ACC112 (cell line): ENCODE measurements at regions not wholly inside any gene's neighbourhood (a gene's known extent, or its start where the extent isn't known, plus 50 kb on each side); places are given as distances from the start of the nearest gene placed in this dataset.

Experiments
- H2AFZ ChIP-seq: fragments of 200-600 bp; sonication (generic); one replicate; pipeline ENCODE4 v1.6.0; 2017; ENCODE audit warnings: antibody characterized with exemption, low read length; ENCODE audit not compliant: unreplicated experiment
- H3K27ac ChIP-seq: fragments of 200-600 bp; sonication (generic); 2 replicates; pipeline ENCODE4 v1.5.1; 2014; ENCODE audit warnings: low read depth, mild to moderate bottlenecking, antibody characterized with exemption, low read length, moderate library complexity
- H3K27me3 ChIP-seq: fragments of 200-600 bp; sonication (generic); 2 replicates; pipeline ENCODE4 v1.6.1; 2014; ENCODE audit warnings: mild to moderate bottlenecking, antibody characterized with exemption, low read length, moderate library complexity, mixed read lengths; ENCODE audit not compliant: insufficient read depth
- H3K36me3 ChIP-seq: fragments of 200-600 bp; sonication (generic); 2 replicates; pipeline ENCODE4 v1.6.1; 2016; ENCODE audit warnings: mild to moderate bottlenecking, antibody characterized with exemption, low read length, moderate library complexity, mixed read lengths; ENCODE audit not compliant: insufficient read depth
- H3K4me1 ChIP-seq: fragments of 200-600 bp; sonication (generic); one replicate; pipeline ENCODE4 v1.6.1; 2016; ENCODE audit warnings: low read length, mixed read lengths; ENCODE audit not compliant: insufficient read depth, unreplicated experiment, control insufficient read depth
- H3K4me3 ChIP-seq: fragments of 200-600 bp; sonication (generic); 2 replicates; pipeline ENCODE4 v1.5.1; 2014; ENCODE audit warnings: mild to moderate bottlenecking, low read depth, low read length
- H3K79me2 ChIP-seq: fragments of 200-600 bp; sonication (generic); one replicate; pipeline ENCODE4 v1.6.0; 2016; ENCODE audit warnings: low read length; ENCODE audit not compliant: control insufficient read depth, unreplicated experiment, insufficient read depth

DNA sequence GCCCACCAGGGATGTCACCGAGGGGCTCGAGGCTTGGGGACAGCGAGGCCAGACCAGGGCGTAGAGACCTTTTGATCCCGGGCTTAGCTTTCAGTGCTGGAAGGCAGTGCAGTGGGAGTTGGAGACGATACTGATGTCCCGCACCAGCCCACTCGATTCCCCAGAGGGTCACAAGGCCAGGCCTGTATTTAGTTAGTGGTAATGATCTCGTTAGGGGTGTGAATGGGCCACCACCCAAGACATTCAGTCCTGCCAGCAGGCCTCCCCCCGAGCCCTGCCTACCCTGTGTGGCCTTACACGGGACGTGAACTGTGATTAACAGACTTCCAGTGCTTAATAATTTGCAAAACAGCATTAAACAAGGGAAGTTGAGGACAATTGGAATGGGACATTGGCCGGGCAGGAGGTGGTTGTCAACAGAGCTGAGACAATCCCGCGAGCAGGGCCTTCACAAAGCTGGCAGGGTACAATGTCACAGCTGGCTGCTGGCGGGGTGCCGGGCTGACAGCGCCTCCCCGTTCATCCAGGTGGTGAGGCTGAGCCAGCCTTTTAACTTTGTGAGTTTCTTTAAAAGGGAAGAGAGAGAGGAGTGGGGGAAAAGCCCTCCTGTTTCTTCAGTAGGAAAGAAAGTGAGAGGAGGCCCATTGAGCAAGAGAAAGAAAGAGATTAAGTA, 175.3 kb upstream of the RALGAPA2 start:
- Histone ChIP-seq H3K4me3 (no peak overlapping the region), H3K4me1 (no peaks in the 10 kb centered on the region), H3K27me3 (no peaks in the 10 kb centered on the region), H3K79me2 (no peaks in the 10 kb centered on the region), H3K27ac (no peak overlapping the region), H3K36me3 (no peaks in the 10 kb centered on the region), H2AFZ (no peak overlapping the region)

DNA sequence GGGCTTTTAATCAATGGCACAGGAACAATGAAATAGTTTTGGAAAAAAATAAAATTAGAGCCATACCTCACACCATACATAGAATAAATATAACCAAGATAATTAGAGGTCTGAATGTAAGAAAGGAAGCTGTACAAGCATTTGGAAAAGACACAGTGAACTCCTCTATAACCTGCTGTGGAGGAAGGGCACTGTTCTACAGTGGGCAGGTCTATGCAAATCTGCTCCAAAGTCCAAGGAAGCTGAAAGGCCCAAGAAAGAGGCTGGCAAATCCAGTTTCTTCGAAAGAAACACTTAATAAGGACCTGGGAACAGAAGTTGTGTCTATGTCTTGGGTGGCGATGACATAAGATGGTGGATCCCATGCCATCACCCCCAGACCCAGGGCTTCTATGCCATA, 169.4 kb upstream of the RALGAPA2 start:
- H3K4me1 ChIP-seq: no peaks in the 10 kb centered on the region
- no peaks in the 10 kb centered on the region for H3K36me3 ChIP-seq
- H3K27ac ChIP-seq: no peak overlapping the region
- no peaks in the 10 kb centered on the region for H3K27me3 ChIP-seq
- H3K4me3 ChIP-seq: no peak overlapping the region
- no peak overlapping the region for H2AFZ ChIP-seq
- H3K79me2 ChIP-seq: no peaks in the 10 kb centered on the region

DNA sequence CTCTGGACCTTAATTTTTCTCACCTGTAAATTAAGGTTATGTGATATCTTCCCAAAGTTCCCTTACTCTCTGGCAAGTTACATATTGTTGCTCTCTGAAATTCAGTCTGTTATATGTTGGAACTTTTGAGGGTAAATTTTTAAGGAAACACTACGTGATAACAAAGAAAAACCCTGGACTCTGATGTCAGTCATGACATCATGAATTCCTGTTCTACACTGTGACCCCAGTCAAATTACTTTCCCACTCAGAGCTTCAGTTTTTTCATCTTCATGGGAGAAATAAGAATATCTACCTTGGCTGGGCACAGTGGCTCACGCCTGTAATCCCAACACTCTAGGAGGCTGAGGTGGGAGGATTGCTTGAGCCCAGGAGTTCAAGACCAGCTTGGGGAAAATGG, 164.6 kb upstream of the RALGAPA2 start:
- H3K27ac ChIP-seq: no peak overlapping the region
- H3K4me1 ChIP-seq: no peaks in the 10 kb centered on the region
- no peaks in the 10 kb centered on the region for H3K36me3 ChIP-seq
- peaks cover 15% of the 10 kb centered on the region; the same call in 1 of the 2 replicates for H3K27me3 ChIP-seq
- H3K79me2 ChIP-seq: no peaks in the 10 kb centered on the region
- no peak overlapping the region for H2AFZ ChIP-seq
- no peak overlapping the region for H3K4me3 ChIP-seq

DNA sequence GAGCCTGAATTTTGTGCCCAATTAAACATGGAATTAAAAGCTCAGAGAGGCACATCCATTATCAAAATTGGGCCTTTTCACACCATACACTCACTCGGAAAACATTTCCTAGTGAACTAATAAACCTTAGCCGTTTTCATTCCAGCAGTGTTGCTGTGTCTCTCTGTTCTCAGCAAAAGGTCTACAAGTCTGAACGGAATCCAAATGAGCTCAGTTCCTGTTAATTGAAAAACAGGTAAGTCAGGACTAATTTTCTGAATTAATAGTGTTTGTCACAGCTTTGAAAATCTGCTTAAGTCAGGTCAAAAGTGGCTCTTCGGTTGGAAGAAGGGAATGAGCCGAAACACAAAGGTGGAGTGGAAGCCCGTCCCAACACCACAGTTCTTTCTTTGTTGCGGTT, 163.3 kb upstream of the RALGAPA2 start:
- Histone ChIP-seq H3K27ac (no peak overlapping the region), H3K4me1 (no peaks in the 10 kb centered on the region), H2AFZ (no peak overlapping the region), H3K27me3 (peaks cover 19% of the 10 kb centered on the region; the same call in 1 of the 2 replicates), H3K79me2 (no peaks in the 10 kb centered on the region), H3K4me3 (no peak overlapping the region), H3K36me3 (no peaks in the 10 kb centered on the region)

DNA sequence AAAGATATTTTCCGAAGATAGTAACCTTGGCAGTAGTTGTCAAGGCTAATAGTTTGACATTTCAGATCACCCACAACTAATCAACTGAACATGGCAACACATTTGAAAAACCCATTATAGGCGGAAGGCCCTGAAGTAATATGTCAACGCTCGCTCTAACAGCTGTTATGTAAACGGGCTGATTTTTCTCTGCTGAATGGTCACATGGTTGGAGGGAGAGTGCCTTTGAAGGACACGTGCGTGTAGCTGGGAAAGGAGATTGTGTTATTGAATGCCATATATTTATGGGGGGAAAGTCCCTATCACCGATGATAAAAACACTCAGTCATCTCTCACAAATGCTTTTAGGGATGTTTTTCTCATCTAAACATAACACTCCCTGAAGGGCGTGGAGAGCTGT, 160.0 kb upstream of the RALGAPA2 start:
- no peak overlapping the region for H2AFZ ChIP-seq
- no peak overlapping the region for H3K4me3 ChIP-seq
- no peaks in the 10 kb centered on the region for H3K36me3 ChIP-seq
- no peaks in the 10 kb centered on the region for H3K4me1 ChIP-seq
- H3K27ac ChIP-seq: no peak overlapping the region
- peaks cover 30% of the 10 kb centered on the region; the same call in 1 of the 2 replicates for H3K27me3 ChIP-seq
- H3K79me2 ChIP-seq: no peaks in the 10 kb centered on the region

DNA sequence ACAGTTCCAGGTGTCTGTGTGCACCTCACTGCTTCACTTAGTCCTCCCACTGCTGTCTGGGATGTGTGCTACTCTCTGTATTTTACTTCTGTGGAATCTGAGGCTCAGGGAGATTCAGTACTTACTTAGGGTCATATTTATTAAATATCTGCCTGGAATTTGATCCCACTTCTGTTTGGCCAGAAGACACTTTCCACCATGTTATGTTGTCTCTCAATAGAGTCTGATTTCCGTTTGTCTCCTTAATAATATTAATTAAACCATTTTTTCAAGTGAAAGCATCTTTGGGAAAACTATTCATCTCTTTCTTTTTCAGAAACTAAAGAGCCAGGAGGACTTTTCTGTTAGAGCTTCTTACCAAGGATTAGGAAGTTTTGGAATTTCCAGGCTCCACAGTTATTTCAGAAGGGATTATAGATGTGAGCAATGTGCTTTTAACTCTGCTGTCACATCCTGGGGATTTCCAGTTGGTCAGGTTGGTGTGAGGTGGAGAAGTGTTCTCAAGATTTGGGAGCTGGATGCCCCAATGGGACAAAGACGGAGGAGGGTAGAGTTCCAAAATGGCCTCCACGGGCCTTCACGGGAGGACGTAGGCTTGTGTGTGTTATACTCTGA, 156.8 kb upstream of the RALGAPA2 start:
- Histone ChIP-seq H3K79me2 (no peaks in the 10 kb centered on the region), H3K4me1 (no peaks in the 10 kb centered on the region), H3K36me3 (no peaks in the 10 kb centered on the region), H3K27ac (no peak overlapping the region), H2AFZ (no peak overlapping the region), H3K4me3 (no peak overlapping the region), H3K27me3 (peaks cover 33% of the 10 kb centered on the region; the same call in 1 of the 2 replicates)

DNA sequence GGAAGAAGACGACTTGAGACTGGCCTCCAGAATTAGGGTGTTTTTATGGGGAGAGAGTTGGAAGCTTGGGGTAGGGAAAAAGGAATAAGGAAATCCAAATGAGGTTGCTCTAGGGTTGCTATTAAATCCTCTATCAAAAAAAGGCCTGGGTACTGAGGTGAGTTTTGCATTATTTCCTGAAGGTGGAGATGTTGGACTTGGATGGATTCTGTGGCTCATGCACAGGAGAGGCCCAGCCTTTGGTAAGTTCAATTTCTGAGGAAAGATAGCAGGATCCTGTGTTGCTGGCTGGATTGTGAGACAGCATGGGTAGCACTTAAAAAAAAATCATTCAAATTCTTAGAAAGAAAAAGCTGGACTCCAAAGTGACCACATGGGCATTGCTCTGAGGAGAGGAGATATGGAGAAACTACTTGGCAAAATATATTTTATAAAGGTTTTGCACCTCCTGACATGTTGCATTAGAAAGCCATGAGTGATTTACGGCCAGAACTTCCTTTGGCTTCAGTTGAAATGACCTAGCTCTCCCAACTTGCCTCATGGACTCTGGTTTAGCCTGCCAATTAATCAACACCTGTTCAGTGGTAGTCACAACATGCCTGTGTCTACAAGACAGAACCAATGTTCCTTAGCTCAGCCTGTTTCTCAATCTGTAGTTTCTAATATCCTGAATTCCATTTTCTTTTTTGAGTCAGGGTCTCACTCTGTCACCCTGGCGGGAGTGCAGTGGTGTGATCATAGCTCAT, 152.1 kb upstream of the RALGAPA2 start:
- no peak overlapping the region for H3K4me3 ChIP-seq
- no peak overlapping the region for H3K27ac ChIP-seq
- H3K36me3 ChIP-seq: no peaks in the 10 kb centered on the region
- peaks cover 35% of the 10 kb centered on the region; the same call in 1 of the 2 replicates for H3K27me3 ChIP-seq
- H3K4me1 ChIP-seq: no peaks in the 10 kb centered on the region
- H3K79me2 ChIP-seq: no peaks in the 10 kb centered on the region
- no peak overlapping the region for H2AFZ ChIP-seq

DNA sequence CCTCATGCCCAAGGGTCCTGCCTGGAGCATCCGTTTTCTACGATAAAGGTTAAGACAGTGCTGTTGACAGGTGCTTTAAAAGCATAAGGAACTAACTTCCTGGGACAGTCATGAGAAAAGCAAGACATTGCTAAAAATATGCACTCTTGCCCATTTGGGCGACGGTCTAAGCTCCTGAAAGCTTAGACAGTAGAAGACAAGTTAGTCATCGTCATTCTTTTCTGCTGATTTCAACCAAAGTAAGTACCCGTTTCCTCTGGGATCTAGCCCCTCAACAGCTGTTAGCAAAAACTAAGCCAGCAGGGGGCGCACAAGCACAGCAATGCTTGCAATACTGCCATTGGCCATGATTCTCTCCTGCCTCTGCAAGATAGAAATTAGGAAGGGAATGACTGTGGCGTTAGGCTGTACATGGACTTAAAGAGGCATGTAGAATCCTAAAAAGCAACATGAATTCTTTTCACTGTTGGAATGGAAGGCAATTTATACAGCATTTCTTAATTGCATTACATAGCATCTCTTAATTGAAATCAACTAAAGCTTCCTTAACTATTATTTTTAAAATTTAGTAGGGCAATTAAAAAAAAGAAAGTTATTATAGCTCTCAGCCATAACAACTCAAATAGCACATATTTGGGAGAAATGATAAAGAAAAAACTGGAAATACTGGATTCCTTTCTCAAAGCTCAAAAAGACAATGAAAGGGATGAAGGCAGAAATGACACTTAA, 147.8 kb upstream of the RALGAPA2 start:
- H3K27ac ChIP-seq: no peak overlapping the region
- H2AFZ ChIP-seq: no peak overlapping the region
- H3K79me2 ChIP-seq: no peaks in the 10 kb centered on the region
- peaks cover 16% of the 10 kb centered on the region; the same call in 1 of the 2 replicates for H3K27me3 ChIP-seq
- H3K4me1 ChIP-seq: no peaks in the 10 kb centered on the region
- H3K4me3 ChIP-seq: no peak overlapping the region
- H3K36me3 ChIP-seq: no peaks in the 10 kb centered on the region

DNA sequence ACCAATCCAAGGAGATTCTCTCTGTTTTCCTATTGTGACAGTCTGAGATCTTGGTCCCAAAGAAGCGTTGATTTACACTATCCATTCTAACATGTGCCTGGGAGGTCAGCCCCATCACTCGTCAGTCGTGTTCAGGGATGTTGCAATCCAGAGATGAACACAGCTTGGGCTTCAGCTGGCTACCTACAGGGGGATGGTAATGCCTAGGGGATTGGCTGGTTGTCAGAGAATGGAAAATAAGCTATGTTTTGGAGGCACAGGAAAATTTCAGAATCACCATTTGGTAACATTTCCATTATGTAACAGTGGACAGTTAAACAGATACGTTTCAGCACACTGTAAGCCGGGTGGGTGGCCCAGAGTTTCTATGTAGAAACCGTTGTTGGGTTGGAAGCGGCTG, 147.1 kb upstream of the RALGAPA2 start:
- H3K79me2 ChIP-seq: no peaks in the 10 kb centered on the region
- H3K4me1 ChIP-seq: no peaks in the 10 kb centered on the region
- H3K27ac ChIP-seq: no peak overlapping the region
- no peak overlapping the region for H2AFZ ChIP-seq
- H3K4me3 ChIP-seq: no peak overlapping the region
- peaks cover 16% of the 10 kb centered on the region; the same call in 1 of the 2 replicates for H3K27me3 ChIP-seq
- H3K36me3 ChIP-seq: no peaks in the 10 kb centered on the region

DNA sequence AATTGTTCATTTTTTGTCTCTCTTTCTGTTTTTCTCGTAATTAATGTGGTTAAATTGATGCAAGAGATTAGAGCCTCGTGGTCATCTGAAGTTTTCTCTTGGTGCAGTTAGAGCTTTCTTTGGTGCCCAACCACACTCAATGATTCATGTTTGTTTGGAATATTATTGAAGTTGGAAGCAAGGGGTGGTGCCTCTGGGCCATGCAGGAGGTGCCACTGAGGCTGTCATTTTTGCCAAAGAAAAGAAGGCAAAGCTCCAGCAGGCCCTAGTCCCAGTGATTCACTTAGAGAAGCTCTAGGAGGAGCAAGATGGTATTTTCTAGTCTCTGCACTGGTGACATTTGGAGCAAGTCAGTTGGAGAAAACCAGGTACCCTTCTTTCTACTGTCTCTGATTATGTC, 144.5 kb upstream of the RALGAPA2 start:
- no peak overlapping the region for H3K27ac ChIP-seq
- H3K36me3 ChIP-seq: no peaks in the 10 kb centered on the region
- H3K4me3 ChIP-seq: no peak overlapping the region
- no peaks in the 10 kb centered on the region for H3K4me1 ChIP-seq
- no peak overlapping the region for H2AFZ ChIP-seq
- no peaks in the 10 kb centered on the region for H3K79me2 ChIP-seq
- H3K27me3 ChIP-seq: peaks cover 10% of the 10 kb centered on the region; the same call in 1 of the 2 replicates
